CD4-positive, alpha-beta T cell treated with Interleukin-4 for 1 hour (primary cell): ENCODE measurements at regions not wholly inside any gene's neighbourhood (a gene's known extent, or its start where the extent isn't known, plus 50 kb on each side); places are given as distances from the start of the nearest gene placed in this dataset.

Experiments
- DNase-seq, 2 donors: peaks; one replicate each; pipeline ENCODE4 v3.0.0-alpha.2; 2020 to 2022

DNA sequence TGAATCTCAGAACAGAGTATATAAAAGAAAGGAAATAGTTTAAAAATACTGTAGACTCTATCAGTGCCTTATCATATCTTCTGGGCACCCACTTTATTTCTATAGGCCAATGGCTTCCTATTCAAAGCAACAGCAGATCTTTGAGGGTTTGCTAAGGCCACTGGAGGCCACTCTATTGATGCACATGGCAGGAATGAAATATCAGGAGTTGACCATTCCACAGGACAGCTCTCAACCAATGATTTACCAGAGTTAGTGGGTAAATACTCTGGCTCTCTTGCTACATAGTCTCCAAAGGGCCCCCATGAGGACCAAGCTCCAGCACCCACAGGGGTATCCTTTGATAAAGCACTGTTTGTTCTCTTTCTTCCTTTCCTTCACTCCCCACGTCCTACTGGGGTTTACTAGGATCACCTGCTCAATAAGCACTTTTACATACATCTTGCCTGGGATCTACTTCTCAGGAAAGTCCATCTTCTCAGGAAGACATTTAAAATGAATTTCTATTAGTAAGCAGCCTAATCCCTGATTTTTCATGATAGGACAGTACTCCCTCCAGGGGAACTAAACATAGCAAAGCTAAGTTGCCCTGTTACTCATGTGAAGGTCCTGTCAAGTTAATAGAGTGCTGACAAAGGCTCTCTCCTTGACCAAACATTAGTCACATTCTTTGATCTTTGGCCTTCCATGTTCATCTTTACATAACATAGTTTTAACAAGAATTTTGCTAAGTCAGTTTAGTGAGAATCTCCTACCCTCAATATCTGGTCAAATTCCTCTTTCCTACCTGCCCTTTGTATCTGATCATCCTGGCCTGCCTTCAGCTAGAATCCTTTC lies 459.7 kb downstream of the GRXCR1 start:
- DNase-seq = no peak

DNA sequence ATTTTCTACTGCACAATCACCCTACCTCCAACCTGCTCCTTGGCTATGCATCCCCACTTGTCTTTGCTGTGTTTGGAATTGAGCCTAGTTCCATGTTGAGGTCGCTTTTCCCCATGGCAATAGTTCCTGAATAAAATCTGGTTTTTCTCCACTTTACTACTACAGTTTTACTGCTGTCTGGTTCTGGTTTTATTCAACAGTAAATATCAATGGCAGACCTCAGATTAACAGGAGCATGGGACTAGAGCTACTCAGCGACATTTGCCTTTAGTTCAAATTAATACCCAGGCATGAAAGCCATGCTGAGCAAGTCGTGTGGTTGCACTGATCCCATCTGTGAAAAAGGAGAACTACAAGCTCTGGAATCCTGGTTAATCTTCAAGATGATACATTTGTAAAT lies 460.3 kb downstream of the GRXCR1 start:
- DNase-seq = no peak

DNA sequence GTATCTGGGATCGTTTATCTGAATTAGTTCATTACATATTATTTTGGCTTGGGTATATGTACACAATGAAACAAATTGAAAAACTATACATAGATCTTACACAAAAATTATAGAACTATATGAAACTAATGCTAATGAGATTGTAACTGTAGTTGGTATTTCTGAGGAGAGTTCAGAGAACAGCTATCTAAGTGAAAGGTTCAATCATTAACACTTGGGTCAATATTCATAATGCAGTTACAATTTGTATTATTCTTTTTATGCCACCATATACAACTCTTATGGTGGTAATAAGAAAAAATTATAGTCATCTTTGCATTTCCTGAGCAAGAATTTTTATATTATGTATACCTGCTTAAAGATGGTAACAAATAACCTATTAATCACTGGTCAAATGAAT lies 461.0 kb downstream of the GRXCR1 start:
- no peak for DNase-seq

DNA sequence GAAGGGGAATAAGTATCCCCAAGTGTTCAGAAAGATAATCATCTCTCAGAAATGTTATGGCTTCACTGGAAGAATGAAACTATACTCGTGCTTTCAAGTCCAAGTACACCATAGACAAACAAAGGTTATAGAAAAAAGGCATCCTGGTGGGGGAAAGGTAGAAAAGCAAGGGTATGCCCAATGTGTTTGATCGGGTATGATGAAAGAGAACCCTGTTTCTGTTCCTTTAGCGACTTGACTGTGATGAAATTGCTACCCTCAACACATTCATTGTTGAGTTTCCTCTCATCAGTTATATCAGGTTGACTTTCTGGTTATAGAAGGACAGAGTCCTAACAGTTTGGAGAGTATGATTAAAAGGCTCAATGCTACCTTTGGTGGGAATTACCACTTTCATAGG lies 464.3 kb downstream of the GRXCR1 start:
- no peak for DNase-seq

DNA sequence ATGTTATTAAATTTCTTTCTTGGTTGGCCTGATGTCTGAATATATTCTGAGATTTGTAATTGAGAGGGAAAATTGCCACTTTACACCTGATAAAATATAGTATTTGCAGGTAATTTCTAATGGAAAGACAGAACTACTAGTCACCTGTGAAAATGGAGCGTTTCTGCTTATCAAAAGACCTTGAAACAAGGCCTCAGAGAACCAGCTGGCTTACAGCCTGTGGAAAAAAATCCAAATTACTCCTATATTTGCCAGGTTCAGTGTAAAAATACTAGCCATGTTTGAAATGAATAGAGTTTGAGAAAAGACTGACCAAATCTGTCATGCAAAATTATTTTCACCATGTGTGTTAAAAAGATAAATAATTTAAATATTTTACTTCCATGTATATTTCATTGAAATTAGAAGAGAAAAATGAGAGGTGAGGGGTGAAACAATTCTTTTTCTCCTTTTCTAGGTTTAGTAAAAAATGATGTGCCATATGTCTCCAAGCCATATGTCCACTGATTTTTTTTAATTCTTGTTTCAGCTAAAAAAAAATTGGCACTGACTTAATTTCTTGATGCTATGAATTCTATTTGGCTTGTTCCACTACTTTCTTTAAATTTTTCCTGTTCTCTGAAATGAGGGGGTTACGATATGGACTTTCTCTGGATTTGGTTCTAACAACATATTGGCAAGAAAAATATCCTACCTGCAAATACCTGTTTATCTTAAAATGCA lies 464.9 kb downstream of the GRXCR1 start:
- no peak for DNase-seq

DNA sequence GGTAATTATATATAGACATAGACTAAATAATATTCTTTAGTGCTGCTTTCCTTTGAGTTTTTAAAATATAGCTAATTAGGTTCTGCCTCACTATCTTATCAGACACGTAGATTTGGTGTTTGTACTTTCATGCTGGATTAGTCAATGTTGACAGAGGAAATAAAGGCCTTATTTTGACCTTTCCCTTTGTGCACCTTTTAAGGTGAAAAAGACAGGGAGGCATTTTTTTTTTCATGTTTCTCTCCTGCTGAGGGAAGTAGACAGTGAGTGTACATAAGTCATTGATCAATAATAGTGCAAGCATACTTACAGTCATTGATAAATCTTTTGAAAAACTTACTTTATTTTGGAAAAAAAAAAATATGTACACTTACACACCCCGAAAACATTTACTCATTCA lies 467.8 kb downstream of the GRXCR1 start:
- DNase-seq = no peak

DNA sequence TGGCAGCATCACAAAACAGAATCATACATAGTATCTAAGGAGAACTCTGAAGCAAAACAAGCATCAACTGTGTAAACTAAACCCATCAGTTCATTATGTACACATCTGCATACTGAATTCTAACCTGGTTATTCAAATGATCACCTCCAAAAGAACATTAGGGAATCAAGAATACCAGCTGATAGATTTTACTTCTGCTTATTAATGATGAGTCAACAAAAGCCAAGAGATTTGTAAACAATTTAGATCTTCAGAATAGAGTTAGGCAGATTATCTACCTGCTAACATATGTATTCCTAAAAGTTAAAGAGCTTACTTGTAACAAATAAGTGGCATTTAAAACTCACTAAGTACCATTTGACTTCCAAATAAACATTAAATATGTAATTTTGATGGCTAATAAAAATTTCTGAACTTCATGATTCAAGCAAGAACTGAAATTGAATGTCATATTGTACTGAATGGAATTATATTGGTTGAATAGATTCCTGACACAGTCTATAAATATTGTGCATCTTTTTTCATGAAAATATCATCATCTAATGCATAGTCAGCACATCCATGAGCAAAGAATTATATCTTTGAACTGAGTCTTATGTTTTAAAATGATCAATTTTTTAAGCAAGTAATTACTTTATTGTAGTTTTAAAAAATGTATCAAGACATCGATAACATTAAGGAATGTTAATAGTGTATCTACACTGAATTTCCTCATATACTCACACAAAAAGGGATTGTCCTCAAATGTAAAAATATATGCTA lies 470.5 kb downstream of the GRXCR1 start:
- DNase-seq = no peak

DNA sequence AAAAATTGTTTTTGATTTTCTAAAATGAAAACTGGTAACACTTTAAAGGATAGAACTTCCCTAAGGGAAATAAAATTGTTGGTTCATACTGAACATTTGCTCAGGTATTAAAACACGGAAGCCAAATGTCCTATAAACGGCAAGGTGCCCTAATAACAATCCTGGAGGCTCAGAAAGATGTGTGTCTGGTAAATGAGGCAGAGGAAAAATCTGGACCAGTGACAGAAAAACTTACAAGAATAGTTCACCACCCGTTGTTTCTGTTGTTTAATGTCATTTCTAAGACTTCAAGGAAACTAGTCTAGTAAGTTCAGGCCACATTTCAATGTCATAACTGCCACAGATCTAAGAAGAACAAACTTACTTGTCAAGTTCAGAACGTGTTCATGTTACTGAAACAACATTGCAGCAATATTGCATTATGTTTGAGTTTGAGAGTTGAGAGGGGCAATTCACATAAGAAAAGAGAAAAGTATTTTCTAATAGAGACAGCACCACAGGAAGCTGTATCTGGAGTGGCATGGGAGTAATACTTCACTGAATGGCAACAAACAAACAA lies 476.6 kb downstream of the GRXCR1 start:
- no peak for DNase-seq

DNA sequence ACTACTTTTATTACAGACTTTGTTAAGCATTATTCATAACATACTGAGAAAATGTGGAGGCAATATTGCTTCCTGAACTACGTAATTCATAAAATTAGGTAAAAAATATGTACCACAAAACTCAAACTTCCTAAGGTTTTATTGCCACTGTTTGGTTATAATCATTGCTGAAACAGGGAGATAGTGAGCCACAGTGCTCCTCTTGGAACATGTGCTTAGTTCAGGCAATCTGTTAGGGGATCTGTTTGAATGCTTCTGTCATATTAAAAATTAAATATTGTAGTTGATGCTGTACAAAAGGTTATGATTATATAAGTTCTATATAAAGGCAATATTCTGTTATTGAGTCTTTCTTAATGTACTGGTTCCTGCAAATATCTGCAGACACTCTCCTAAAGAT lies 480.7 kb downstream of the GRXCR1 start:
- DNase-seq = no peak

DNA sequence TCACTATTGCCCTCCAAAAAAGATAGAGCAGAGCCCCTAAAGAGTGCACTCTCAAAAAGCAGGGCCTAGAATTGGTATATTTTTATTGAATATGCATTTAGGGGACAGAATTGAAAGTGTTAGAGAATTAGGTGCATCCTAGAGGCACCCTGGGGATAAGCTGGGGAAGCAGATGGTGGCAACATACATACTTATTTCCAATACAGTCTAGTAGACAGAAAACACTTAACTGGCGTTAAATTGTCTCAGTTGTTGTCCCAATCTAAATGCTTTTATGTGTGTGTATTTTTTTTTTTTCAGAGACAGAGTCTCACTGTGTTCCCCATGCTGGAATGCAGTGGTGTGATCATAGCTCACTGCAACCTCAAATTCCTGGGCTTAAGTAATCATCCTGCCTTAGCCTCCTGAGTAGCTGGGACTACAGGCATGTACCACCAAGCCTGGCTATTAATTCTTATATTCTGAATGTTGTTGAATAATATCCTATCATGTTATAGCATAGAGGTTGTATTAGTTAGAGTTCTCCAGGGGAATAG lies 481.8 kb downstream of the GRXCR1 start:
- no peak for DNase-seq

DNA sequence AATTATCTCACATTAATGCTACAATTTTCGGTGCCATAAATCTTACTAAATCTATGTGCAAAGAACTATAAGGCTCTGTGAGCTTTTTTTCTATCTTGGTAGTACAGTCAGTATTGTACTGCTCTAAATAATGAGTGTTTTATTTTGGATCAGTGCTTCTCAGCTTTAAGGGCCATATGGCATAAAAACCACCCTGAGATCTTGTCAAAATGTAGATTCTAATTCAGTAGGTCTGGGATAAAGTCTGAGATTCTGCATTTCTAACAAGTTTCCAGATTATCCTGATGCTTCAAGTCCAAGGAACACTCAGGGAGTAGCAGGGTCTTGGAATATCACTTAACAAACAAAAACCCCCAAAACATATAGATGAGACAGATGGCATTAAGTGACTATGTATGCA lies 486.5 kb downstream of the GRXCR1 start:
- no peak for DNase-seq

DNA sequence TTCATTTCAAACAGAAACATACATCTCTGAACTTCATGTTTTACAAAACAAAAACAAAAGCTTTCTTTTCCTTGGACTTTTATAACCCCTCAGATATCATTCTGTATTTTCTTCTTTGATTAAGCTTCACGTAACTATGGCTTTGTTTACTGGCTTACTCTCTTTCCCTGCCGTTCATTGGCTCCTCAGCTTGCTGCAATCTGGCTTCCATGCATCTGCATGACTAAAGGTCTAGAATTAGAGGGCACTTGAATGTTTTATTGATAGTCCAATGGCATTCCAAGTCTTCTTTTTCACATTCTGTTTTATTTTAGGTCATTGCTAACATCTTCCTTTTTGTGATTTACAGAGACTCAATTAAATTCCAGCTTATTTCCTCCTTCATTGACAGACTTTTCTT lies 487.6 kb downstream of the GRXCR1 start:
- no peak for DNase-seq

DNA sequence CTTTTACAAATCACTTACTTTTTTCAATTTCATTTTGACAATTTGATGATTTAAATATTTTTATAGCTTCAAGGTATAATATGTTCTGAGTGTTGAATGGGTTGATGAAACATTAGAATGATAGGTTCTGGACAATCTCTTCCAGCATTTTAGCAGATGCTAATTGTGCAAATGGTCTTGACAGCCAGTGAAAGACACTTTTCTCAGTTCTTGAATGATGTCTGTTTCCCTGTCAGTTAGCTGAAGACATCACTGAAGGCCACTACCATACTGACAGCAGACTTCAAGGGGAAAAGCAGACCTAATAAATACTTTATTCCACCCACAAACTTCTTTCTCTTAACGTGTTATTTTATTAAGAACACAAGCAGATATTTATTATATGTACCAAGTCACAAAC lies 498.6 kb downstream of the GRXCR1 start:
- no peak for DNase-seq

DNA sequence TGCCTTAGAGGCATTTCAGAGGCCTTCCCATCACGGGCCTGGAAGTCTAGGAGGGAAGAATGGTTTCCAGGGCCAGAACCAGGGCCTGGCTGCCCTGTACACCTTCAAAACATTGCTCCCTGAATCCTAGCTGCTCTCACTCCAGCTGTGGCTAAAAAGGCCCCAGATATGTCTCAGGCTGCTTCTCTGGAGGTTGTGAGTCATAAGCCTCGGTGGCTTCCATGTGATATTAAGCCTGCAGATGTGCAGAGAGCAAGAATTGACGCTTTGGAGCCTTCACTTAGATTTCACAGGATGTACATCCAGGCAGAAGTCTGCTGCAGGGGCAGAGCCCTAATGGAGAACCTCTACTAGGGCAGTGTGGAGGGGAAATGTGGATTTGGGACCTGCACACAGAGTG lies 502.5 kb downstream of the GRXCR1 start:
- DNase-seq = no peak

DNA sequence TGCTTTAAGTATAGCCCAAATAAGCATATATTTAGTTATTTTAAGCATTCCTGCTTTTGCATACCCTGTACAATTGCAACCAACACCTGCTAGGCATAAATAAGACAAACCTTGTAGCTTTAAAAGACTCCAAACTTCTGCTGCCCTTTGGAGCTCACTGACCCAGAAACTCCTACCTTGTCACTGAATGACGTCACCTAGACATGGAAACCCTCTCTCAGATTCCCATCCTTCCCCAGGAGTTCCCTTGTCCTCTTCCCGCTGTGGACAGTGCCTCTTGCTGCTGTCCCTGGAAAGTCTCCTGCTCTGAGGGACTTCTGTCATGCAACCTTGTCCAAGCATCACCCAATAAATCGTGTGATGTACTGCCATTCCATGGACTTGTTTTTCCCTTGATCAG lies 507.2 kb downstream of the GRXCR1 start:
- DNase-seq = no peak

DNA sequence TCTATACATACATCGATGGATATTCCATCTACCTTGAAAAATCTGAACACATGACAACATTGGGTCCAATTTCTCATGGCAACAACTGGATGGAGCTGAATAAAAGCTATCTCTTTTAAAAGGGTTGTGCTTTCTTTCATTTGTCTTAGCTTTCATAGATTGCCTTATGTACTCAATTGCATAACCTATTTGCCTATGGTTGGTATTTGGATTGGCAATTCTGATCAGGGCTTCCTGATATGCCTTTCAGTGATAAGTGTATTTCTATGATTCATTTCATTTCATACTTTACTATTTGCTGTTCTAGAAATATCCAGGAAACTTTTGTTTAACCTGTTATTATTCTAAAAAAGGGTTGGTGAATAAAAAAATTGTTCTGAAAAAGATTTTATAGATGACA lies 509.9 kb downstream of the GRXCR1 start:
- no peak for DNase-seq

DNA sequence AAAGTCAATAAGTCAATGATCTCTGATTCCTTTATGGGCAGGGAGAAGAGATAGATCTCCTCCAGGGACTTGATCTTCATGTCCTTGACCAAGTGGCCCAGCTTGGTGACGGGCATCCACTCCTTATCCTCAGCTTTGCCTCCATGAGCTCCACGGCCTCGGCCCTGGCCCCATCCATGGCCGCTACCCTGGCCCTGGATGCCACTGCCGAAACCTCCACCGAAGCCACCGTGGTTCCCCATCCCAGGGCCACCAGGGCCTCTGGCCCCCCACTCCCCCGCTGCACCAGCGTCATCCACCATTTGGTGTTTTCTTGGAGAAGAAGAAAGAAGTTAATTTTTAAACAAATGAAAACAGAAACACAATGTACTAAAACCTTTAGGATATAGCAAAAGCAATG lies 518.1 kb downstream of the GRXCR1 start:
- DNase-seq = no peak

DNA sequence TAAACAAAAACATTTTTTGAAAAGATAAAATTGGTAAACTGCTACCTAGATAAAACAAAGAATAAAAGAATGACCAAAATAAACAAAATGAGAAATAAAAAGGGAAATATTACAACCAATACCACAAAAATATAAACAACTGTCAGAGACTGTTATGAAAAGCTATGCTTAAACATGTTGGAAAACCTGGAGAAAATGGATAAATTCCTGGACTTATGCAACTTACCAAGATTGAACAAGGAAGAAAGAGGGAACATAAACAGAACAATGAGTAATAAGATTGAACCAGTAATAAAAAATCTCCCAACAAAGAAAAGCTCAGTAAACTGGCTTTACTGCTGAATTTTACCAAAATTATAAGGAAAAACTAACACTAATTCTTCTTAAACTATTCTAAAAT lies 518.7 kb downstream of the GRXCR1 start:
- no peak for DNase-seq

DNA sequence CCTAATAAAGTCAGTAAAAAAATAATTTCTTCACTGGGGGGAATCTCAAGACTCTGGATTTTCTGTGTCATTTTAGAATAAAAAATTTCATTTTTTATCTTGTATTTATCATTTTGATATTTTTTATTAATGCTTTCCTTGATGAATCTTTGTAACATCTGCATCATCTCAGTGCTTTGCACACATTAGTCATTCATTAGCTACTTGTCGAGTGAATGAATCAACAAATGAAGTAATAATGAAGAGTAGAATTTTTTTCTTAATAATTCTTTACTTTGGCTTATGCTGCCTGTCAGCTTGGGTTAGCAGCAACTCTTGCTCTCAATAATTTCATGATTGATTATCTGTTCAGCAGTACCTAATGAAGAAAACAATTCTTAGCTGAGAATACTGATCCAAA lies 530.8 kb downstream of the GRXCR1 start:
- no peak for DNase-seq

DNA sequence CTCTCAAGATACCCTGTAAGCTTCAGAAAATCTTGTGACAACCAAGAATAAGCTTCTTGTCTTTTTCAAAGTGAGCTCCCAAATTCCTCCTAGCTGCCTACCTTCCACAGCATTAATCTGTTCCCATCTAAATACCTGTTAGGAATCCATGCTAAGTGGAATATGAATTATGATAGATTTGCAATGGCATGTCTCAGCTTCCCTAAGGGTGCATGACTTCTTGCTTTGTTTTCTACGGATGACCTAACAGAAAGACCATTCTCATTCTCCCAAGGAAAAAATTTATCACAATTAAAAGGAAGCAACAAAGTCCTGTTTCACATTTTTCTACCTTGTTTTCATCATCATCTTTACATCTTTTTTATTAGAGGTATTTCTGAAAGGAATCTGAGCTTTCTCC lies 532.7 kb downstream of the GRXCR1 start:
- no peak for DNase-seq

DNA sequence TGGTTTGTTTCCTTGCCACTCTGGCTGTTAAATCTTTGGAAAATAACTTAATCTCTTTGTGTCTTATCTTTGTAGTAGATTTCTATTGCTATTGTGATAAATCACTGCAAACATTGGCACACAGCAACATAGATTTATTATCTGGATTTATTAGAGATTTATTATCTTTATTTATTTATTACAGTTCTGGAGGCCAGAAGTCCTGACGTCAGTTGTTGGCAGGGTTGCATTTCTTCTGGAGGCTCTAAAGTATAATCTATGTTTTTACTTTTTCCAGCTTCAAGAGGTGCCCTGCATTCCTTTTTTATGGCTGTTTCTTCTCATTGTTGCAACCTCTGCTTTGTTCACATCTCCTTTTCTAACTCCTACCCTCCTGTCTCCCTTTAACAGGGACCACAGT lies 542.8 kb downstream of the GRXCR1 start:
- DNase-seq = no peak

DNA sequence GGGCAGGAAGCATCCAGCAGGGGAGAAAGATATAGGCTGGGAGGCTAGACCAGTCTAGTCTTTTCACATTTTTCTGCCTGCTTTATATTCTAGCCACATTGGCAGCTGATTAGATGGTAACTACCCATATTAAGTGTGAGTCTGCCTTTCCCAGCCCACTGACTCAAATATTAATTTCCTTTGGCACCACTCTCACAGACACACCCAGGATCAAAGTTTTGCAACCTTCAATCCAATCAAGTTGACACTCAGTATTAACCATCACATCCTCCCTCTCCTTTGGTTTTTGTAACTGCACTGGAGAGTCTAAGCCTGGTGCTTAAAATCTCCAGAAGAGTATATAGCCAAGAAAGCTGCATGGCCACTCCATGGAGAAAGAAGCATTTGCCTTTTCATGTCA lies 560.4 kb downstream of the GRXCR1 start:
- no peak for DNase-seq

DNA sequence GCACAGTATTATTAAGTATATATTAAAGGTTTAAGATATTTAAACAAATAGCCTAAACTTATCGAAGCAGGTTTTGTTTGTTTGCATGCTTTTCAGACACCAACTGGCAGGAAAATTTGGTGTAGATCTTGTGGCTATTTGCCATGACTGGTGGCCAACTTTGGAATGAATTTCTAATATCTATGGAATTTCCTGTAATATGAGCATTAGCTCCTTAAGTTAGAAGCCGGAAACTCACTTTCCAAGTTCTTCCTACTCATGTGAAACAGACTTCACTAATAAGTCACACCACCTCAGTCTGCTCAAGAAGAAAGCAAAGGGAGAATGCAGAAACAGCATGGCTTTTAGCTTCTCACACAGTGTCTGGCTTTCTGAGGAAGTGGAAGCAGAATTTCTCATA lies 563.9 kb downstream of the GRXCR1 start:
- no peak for DNase-seq
